Skin epidermis (tissue), 12 donors: ENCODE measurements at regions not wholly inside any gene's neighbourhood (a gene's known extent, or its start where the extent isn't known, plus 50 kb on each side); places are given as distances from the start of the nearest gene placed in this dataset.

ENCODE experiments used
- H3K27ac ChIP-seq, 21 experiments: fragments of 200-600 bp; sonication (generic) in 11 of 21; one replicate each; pipeline ENCODE4 v1.5.0; 2020; ENCODE audit warnings: mild to moderate bottlenecking in 3 of 21, inconsistent platforms in 2 of 21, moderate library complexity in 2 of 21
- H3K4me3 ChIP-seq, 7 experiments: fragments of 200-600 bp; sonication (generic) in 2 of 7; one replicate each; pipeline ENCODE4 v1.5.0; 2020; ENCODE audit warnings: inconsistent platforms in 2 of 7, mild to moderate bottlenecking in 2 of 7, moderate library complexity in 1 of 7

- no peak overlapping the region for H3K4me3 ChIP-seq
- no peak overlapping the region for H3K27ac ChIP-seq
Observed at GRCh38 chr13:85074543-85075313, 724.5 kb downstream of the SLITRK6 start.

- Histone ChIP-seq H3K27ac (no peak overlapping the region), H3K4me3 (no peak overlapping the region)
Observed at GRCh38 chr13:85068231-85068630, 731.0 kb downstream of the SLITRK6 start.

GRCh38 chr13:85040215-85040614 lies 759.0 kb downstream of the SLITRK6 start:
- Histone ChIP-seq H3K4me3 (no peak overlapping the region), H3K27ac (no peak overlapping the region)

- Histone ChIP-seq H3K4me3 (no peak overlapping the region), H3K27ac (no peak overlapping the region)
Observed at GRCh38 chr13:85031771-85032170, 767.4 kb downstream of the SLITRK6 start.

GRCh38 chr13:85028035-85028434 lies 771.2 kb downstream of the SLITRK6 start:
- Histone ChIP-seq H3K4me3 (no peak overlapping the region), H3K27ac (no peak overlapping the region)

GRCh38 chr13:85019121-85019520 lies 780.1 kb downstream of the SLITRK6 start:
- H3K4me3 ChIP-seq = no peak overlapping the region
- H3K27ac ChIP-seq = no peak overlapping the region

- no peak overlapping the region for H3K27ac ChIP-seq
Observed at GRCh38 chr13:85013006-85013405, 786.2 kb downstream of the SLITRK6 start.

GRCh38 chr13:85009447-85009846 lies 789.8 kb downstream of the SLITRK6 start:
- Histone ChIP-seq H3K4me3 (no peak overlapping the region), H3K27ac (no peak overlapping the region)

More at GRCh38 chr13:85013006-85013405, 786.2 kb downstream of the SLITRK6 start:
- no peak overlapping the region for H3K4me3 ChIP-seq

GRCh38 chr13:84999252-84999651 lies 800.0 kb downstream of the SLITRK6 start:
- Histone ChIP-seq H3K4me3 (no peak overlapping the region), H3K27ac (no peak overlapping the region)

GRCh38 chr13:84998681-84999080 lies 800.5 kb downstream of the SLITRK6 start:
- Histone ChIP-seq H3K27ac (no peak overlapping the region), H3K4me3 (no peak overlapping the region)

GRCh38 chr13:84997858-84998257 lies 801.4 kb downstream of the SLITRK6 start:
- Histone ChIP-seq H3K27ac (no peak overlapping the region), H3K4me3 (no peak overlapping the region)

- Histone ChIP-seq H3K4me3 (no peak overlapping the region), H3K27ac (no peak overlapping the region)
Observed at GRCh38 chr13:84994582-84994981, 804.6 kb downstream of the SLITRK6 start.

- no peak overlapping the region for H3K4me3 ChIP-seq
- no peak overlapping the region for H3K27ac ChIP-seq
Observed at GRCh38 chr13:84985860-84986259, 813.4 kb downstream of the SLITRK6 start.

GRCh38 chr13:84983321-84983720 lies 815.9 kb downstream of the SLITRK6 start:
- Histone ChIP-seq H3K27ac (no peak overlapping the region), H3K4me3 (no peak overlapping the region)

- Histone ChIP-seq H3K4me3 (no peak overlapping the region), H3K27ac (no peak overlapping the region)
Observed at GRCh38 chr13:84980571-84980970, 818.6 kb downstream of the SLITRK6 start.

- H3K27ac ChIP-seq = no peak overlapping the region
- H3K4me3 ChIP-seq = no peak overlapping the region
Observed at GRCh38 chr13:84978851-84979250, 820.4 kb downstream of the SLITRK6 start.

- Histone ChIP-seq H3K4me3 (no peak overlapping the region), H3K27ac (no peak overlapping the region)
Observed at GRCh38 chr13:84973661-84974060, 825.6 kb downstream of the SLITRK6 start.

GRCh38 chr13:84972907-84973306 lies 826.3 kb downstream of the SLITRK6 start:
- Histone ChIP-seq H3K4me3 (no peak overlapping the region), H3K27ac (no peak overlapping the region)

GRCh38 chr13:84962849-84963248 lies 836.4 kb downstream of the SLITRK6 start:
- Histone ChIP-seq H3K27ac (no peak overlapping the region), H3K4me3 (no peak overlapping the region)

GRCh38 chr13:84962141-84962750 lies 837.0 kb downstream of the SLITRK6 start:
- no peak overlapping the region for H3K4me3 ChIP-seq

GRCh38 chr13:84961023-84961422 lies 838.2 kb downstream of the SLITRK6 start:
- H3K4me3 ChIP-seq = no peak overlapping the region
- H3K27ac ChIP-seq = no peak overlapping the region

More at GRCh38 chr13:84962141-84962750, 837.0 kb downstream of the SLITRK6 start:
- H3K27ac ChIP-seq = no peak overlapping the region
